HCT116 (cell line): ENCODE measurements at regions not wholly inside any gene's neighbourhood (a gene's known extent, or its start where the extent isn't known, plus 50 kb on each side); places are given as distances from the start of the nearest gene placed in this dataset.

Experiments used
- ATAC-seq: fragments of 200-7000 bp; cut with Tn5 transposase; 2 replicates; pipeline ENCODE4 v1.9.1; 2020; ENCODE audit warnings: mild to moderate bottlenecking, moderate library complexity
- BruUV-seq: library from RNA; stranded (reverse); fragments of 400-500 nt; replicated peaks from 2 replicates; lab custom pipeline; 2021; lab: Mats Ljungman, UMichigan
- CTCF ChIA-PET: fragments of 300-600 bp; sonication (Branson Sonifier 250); formaldehyde crosslinking; loops from one replicate; lab custom pipeline; 2021; ENCODE audit warnings: antibody characterized with exemption; lab: Charles Lee
- POLR2A ChIA-PET: fragments of 300-600, 350-600 bp; sonication (Branson Sonifier 250); formaldehyde crosslinking; loops from one replicate; lab custom pipeline; 2021; ENCODE audit warnings: antibody characterized with exemption; lab: Charles Lee
- RAD21 ChIA-PET, 2 experiments: fragments of 300-600 bp; sonication (Branson Sonifier 250); formaldehyde crosslinking; loops; one replicate each; lab custom pipeline; 2023; ENCODE audit warnings: low total read pairs in 2 of 2; ENCODE audit not compliant: uncharacterized antibody in 2 of 2, unreplicated experiment in 2 of 2, low non-redundant PET in 1 of 2; lab: Charles Lee
- DNase-seq: peaks from one replicate; pipeline ENCODE4 v3.0.0-alpha.2; 2010; ENCODE audit warnings: low read depth, low spot score
- H2AFZ ChIP-seq: fragments of 200-600 bp; shearing (Covaris generic), sonication (generic); 2 replicates; pipeline ENCODE4 v1.6.1; 2017; ENCODE audit warnings: low read depth, mixed run types, mixed read lengths, antibody characterized with exemption, low read length; ENCODE audit not compliant: poor library complexity, severe bottlenecking
- H3K27ac ChIP-seq: 2 replicates; pipeline ENCODE4 v1.5.1; 2012; ENCODE audit warnings: low read depth, low read length
- H3K27me3 ChIP-seq: fragments of 200-600 bp; sonication (generic); 2 replicates; pipeline ENCODE4 v1.6.1; 2016; ENCODE audit warnings: mixed run types, low read length, mixed read lengths; ENCODE audit not compliant: insufficient read depth
- H3K36me3 ChIP-seq, 2 experiments: fragments of 200-500 bp in 1 of 2; fragments of 200-600 bp in 1 of 2; sonication (Bioruptor generic) in 1 of 2; sonication (generic) in 1 of 2; 2 replicates each; pipeline versions ENCODE4 v1.5.1 to v1.6.1; 2014 to 2016; ENCODE audit warnings: low read length in 2 of 2, inconsistent platforms in 1 of 2, mixed read lengths in 1 of 2, mixed run types in 1 of 2; ENCODE audit not compliant: insufficient read depth in 2 of 2, control insufficient read depth in 1 of 2
- H3K4me1 ChIP-seq, 2 experiments: fragments of 200-600 bp in 1 of 2; sonication (generic) in 1 of 2; 2 replicates each; pipeline versions ENCODE4 v1.5.1 to v1.6.1; 2012 to 2017; ENCODE audit warnings: low read length in 2 of 2, inconsistent platforms in 1 of 2, mild to moderate bottlenecking in 1 of 2, mixed read lengths in 1 of 2, mixed run types in 1 of 2, moderate library complexity in 1 of 2; ENCODE audit not compliant: insufficient read depth in 2 of 2, control insufficient read depth in 1 of 2
- H3K4me2 ChIP-seq: fragments of 200-600 bp; sonication (generic); 2 replicates; pipeline ENCODE4 v1.6.1; 2017; ENCODE audit warnings: mixed run types, low read length, mixed read lengths
- H3K4me3 ChIP-seq, 2 experiments: fragments of 200-600 bp in 1 of 2; sonication (generic) in 1 of 2; replicated peaks in 1 of 2; 2 replicates each; pipeline ENCODE4 v1.5.1; 2011 to 2016; ENCODE audit warnings: low read length in 2 of 2, control low read depth in 1 of 2, low read depth in 1 of 2, mild to moderate bottlenecking in 1 of 2, mixed read lengths in 1 of 2, mixed run types in 1 of 2
- H3K79me2 ChIP-seq: fragments of 200-600 bp; sonication (generic); 2 replicates; pipeline ENCODE4 v1.6.1; 2017; ENCODE audit warnings: mild to moderate bottlenecking, mixed run types, low read length, moderate library complexity, mixed read lengths; ENCODE audit not compliant: insufficient read depth
- H3K9ac ChIP-seq: fragments of 200-600 bp; sonication (generic); 2 replicates; pipeline ENCODE4 v1.6.1; 2016; ENCODE audit warnings: low read length, mixed read lengths
- H3K9me2 ChIP-seq: fragments of 200-600 bp; sonication (generic), shearing (Covaris generic); 2 replicates; pipeline ENCODE4 v1.6.1; 2017; ENCODE audit warnings: mixed run types, mild to moderate bottlenecking, moderate library complexity; ENCODE audit not compliant: insufficient read depth
- H3K9me3 ChIP-seq, 2 experiments: fragments of 200-500 bp in 1 of 2; fragments of 200-600 bp in 1 of 2; sonication (Bioruptor generic) in 1 of 2; sonication (generic) in 1 of 2; 2 replicates each; pipeline ENCODE4 v1.6.1; 2014 to 2017; ENCODE audit warnings: low read length in 2 of 2, mixed read lengths in 2 of 2, inconsistent platforms in 1 of 2, low read depth in 1 of 2, mild to moderate bottlenecking in 1 of 2, mixed run types in 1 of 2, moderate library complexity in 1 of 2; ENCODE audit not compliant: control insufficient read depth in 1 of 2, insufficient read depth in 1 of 2
- H4K20me1 ChIP-seq: fragments of 200-600 bp; sonication (generic), shearing (Covaris generic); 2 replicates; pipeline ENCODE4 v1.6.1; 2017; ENCODE audit warnings: mixed run types, mild to moderate bottlenecking, moderate library complexity; ENCODE audit not compliant: insufficient read depth
- ATF3 ChIP-seq: IDR thresholded peaks from 2 replicates; pipeline ENCODE4 v1.6.1; 2012
- CBX3 ChIP-seq: IDR thresholded peaks from 2 replicates; pipeline ENCODE4 v1.6.1; 2012; ENCODE audit warnings: low read depth
- CTCF ChIP-seq, 3 experiments: fragments of 200-600 bp in 1 of 3; sonication (generic) in 1 of 3; IDR thresholded peaks in 2 of 3; conservative IDR thresholded peaks in 1 of 3; 2 replicates each; pipeline ENCODE4 v1.5.1; 2012 to 2017; ENCODE audit warnings: low read depth in 2 of 3, low read length in 2 of 3, antibody characterized with exemption in 1 of 3, borderline replicate concordance in 1 of 3, control low read depth in 1 of 3, mild to moderate bottlenecking in 1 of 3, mixed read lengths in 1 of 3, mixed run types in 1 of 3, moderate library complexity in 1 of 3; ENCODE audit not compliant: insufficient read depth in 1 of 3
- EGR1 ChIP-seq: IDR thresholded peaks from 2 replicates; pipeline ENCODE4 v1.6.1; 2012; ENCODE audit warnings: low read depth
- ELF1 ChIP-seq: IDR thresholded peaks from 2 replicates; pipeline ENCODE4 v1.6.1; 2012; ENCODE audit warnings: low read depth, borderline replicate concordance
- EZH2phosphoT487 ChIP-seq: fragments of 200-600 bp; IDR thresholded peaks from 2 replicates; pipeline ENCODE4 v1.6.1; 2018; ENCODE audit warnings: antibody characterized with exemption, borderline replicate concordance
- FOSL1 ChIP-seq: IDR thresholded peaks from 2 replicates; pipeline ENCODE4 v1.6.1; 2012; ENCODE audit warnings: low read depth
- JUND ChIP-seq: IDR thresholded peaks from 2 replicates; pipeline ENCODE4 v1.6.1; 2012
- MAX ChIP-seq: IDR thresholded peaks from 2 replicates; pipeline ENCODE4 v1.6.1; 2012
- POLR2AphosphoS5 ChIP-seq: IDR thresholded peaks from 2 replicates; pipeline ENCODE4 v1.6.1; 2011; ENCODE audit warnings: mild to moderate bottlenecking, low read depth, low read length, moderate library complexity
- RAD21 ChIP-seq: IDR thresholded peaks from 2 replicates; pipeline ENCODE4 v1.6.1; 2012; ENCODE audit warnings: low read depth, mild to moderate bottlenecking
- REST ChIP-seq: IDR thresholded peaks from 2 replicates; pipeline ENCODE4 v1.6.1; 2012; ENCODE audit warnings: low read depth
- SIN3A ChIP-seq: IDR thresholded peaks from 2 replicates; pipeline ENCODE4 v1.6.1; 2012; ENCODE audit warnings: low read depth
- SP1 ChIP-seq: IDR thresholded peaks from 2 replicates; pipeline ENCODE4 v1.6.1; 2012; ENCODE audit warnings: low read depth
- TCF7L2 ChIP-seq: IDR thresholded peaks from 2 replicates; pipeline ENCODE4 v1.7.0; 2011; ENCODE audit warnings: borderline replicate concordance, inconsistent platforms; ENCODE audit not compliant: insufficient read depth, insufficient read length; ENCODE audit errors: extremely low read depth
- YY1 ChIP-seq: IDR thresholded peaks from 2 replicates; pipeline ENCODE4 v1.6.1; 2011; ENCODE audit warnings: low read length, low read depth, moderate library complexity, mild to moderate bottlenecking; ENCODE audit not compliant: insufficient replicate concordance; ENCODE audit errors: extremely low read depth
- ZBTB33 ChIP-seq: IDR thresholded peaks from 2 replicates; pipeline ENCODE4 v1.6.1; 2011; ENCODE audit warnings: mild to moderate bottlenecking, low read length, moderate library complexity; ENCODE audit not compliant: insufficient replicate concordance; ENCODE audit errors: extremely low read depth
- ZFX ChIP-seq: fragments of 450-650 bp; IDR thresholded peaks from 2 replicates; pipeline ENCODE4 v1.6.1; 2017
- ZNF274 ChIP-seq: fragments of 200-500 bp; sonication (Bioruptor generic); IDR thresholded peaks from 2 replicates; pipeline ENCODE4 v1.6.1; 2014; ENCODE audit warnings: mild to moderate bottlenecking, low read depth, low read length, inconsistent platforms
- intact Hi-C: fragments of 100-400 bp; cut with micrococcal nuclease; formaldehyde crosslinking; loops from 2 replicates; pipeline ENCODE4 v1.10.0; 2022

GRCh38 chr9:35552376-35552775 lies 52.7 kb upstream of the TESK1 start:
- ChIA-PET POLR2A (interaction anchor here (2.0 kb wide), 1 partner anchor 63 kb away, joined by 7 read pairs; the partner anchor contains the start of gene RUSC2), RAD21 (no interaction called here), CTCF (interaction anchor here (1.8 to 3.8 kb wide), 4 partner anchors 11 to 653 kb away, joined by 5 to 29 read pairs (median 14); partner anchors contain the start of gene RUSC2)
- H3K4me2 ChIP-seq: no peak overlapping the region
- H3K27me3 ChIP-seq: no peaks in the 10 kb centered on the region
- intact Hi-C loops: loop anchor here (10.0 kb wide), 1 partner anchor 658 kb away; a partner anchor contains a TSS
- H3K9me2 ChIP-seq: no peaks in the 10 kb centered on the region
- no peak overlapping the region for H3K4me3 ChIP-seq
- BruUV-seq: no TSS peak
- no peaks in the 10 kb centered on the region for H3K79me2 ChIP-seq
- no peak overlapping the region for H2AFZ ChIP-seq
- no peak for ATAC-seq
- no peak overlapping the region for H3K27ac ChIP-seq
- no peak for TF ChIP-seq ZNF274
- TF ChIP-seq ELF1: no peak
- TF ChIP-seq YY1: no peak
- TF ChIP-seq MAX: no peak
- TF ChIP-seq TCF7L2: no peak
- no peak for TF ChIP-seq REST
- no peak for TF ChIP-seq POLR2AphosphoS5
- no peak for TF ChIP-seq ZBTB33
- TF ChIP-seq ATF3: no peak
- no peak for TF ChIP-seq EZH2phosphoT487
- no peak for TF ChIP-seq CTCF (IDR thresholded peaks at IDR 0.05 in 2 of 3, conservative IDR thresholded peaks at IDR 0.05 in 1 of 3; ENCODE audit: borderline replicate concordance in 1 of 3, insufficient read depth in 1 of 3, low read depth in 2 of 3, low read length in 2 of 3)
- TF ChIP-seq SIN3A: no peak
- no peak for TF ChIP-seq ZFX
- no peak for TF ChIP-seq RAD21
- TF ChIP-seq CBX3: no peak
- no peak for TF ChIP-seq JUND
- TF ChIP-seq SP1: no peak
- no peak for TF ChIP-seq FOSL1
- no peak for TF ChIP-seq EGR1
- H3K4me1 ChIP-seq: peaks cover 0 to 6% of the 10 kb centered on the region in 2 experiments; a peak in 2 of 4 replicates
- no peaks in the 10 kb centered on the region for H4K20me1 ChIP-seq
- no peak for DNase-seq
- no peaks in the 10 kb centered on the region for H3K9me3 ChIP-seq
- H3K36me3 ChIP-seq: no peaks in the 10 kb centered on the region
- no peak overlapping the region for H3K9ac ChIP-seq
